GM12891 (cell line): ENCODE measurements at regions not wholly inside any gene's neighbourhood (a gene's known extent, or its start where the extent isn't known, plus 50 kb on each side); places are given as distances from the start of the nearest gene placed in this dataset.

Experiments
- POLR2A ChIP-seq: IDR thresholded peaks from 2 replicates; pipeline ENCODE4 v1.6.1; 2011; ENCODE audit warnings: low read depth, low read length, control low read depth
- POLR2AphosphoS5 ChIP-seq: IDR thresholded peaks from 2 replicates; pipeline ENCODE4 v1.6.1; 2011; ENCODE audit warnings: low read depth, low read length, control low read depth

DNA sequence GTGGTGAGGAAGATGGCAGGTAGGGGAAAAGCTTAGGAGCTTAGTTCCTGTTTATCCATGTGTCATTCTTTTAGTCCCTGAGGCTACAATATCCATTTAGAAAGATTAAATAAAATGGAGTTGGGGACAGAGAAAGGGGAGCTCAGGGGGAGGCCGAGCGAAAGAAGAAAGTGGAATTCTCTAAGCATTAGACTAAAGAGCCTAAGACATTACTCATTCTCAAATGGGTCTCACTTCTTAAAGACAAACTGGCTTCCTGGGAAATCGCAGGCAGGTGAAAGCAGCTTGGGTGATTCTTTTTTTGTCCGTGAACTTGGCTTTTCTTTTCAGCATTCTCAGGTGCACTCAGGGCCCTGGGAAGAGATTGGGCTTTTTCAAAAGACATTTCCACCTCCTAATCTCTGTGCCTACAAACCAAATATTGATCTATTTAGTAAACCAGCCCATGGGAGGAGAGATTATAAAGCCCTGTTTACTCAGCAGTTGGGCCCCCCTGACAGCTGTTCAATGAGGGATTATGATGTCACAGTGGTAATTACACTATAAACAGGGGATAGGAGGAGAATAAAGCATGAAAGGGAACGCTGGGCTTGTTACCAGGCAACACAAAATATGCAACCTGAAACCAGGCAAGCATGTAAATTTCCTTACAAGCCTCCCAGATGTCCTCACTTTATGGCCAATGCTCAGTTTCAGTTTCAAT, 584.0 kb downstream of the ACTL7B start:
- TF ChIP-seq POLR2A (no peak), POLR2AphosphoS5 (no peak)
